CD4-positive, alpha-beta T cell treated with Interleukin-17A for 4 hours (primary cell): ENCODE measurements at regions not wholly inside any gene's neighbourhood (a gene's known extent, or its start where the extent isn't known, plus 50 kb on each side); places are given as distances from the start of the nearest gene placed in this dataset.

Experiments
- DNase-seq: peaks from one replicate; pipeline ENCODE4 v3.0.0-alpha.2; 2020; ENCODE audit warnings: mixed read lengths

- DNase-seq, result no peak
Observed at GRCh38 chrX:42515939-42516338, 262.0 kb downstream of the PPP1R2C start.

- DNase-seq, result no peak
Observed at GRCh38 chrX:42505016-42505415, 272.9 kb downstream of the PPP1R2C start.

DNA sequence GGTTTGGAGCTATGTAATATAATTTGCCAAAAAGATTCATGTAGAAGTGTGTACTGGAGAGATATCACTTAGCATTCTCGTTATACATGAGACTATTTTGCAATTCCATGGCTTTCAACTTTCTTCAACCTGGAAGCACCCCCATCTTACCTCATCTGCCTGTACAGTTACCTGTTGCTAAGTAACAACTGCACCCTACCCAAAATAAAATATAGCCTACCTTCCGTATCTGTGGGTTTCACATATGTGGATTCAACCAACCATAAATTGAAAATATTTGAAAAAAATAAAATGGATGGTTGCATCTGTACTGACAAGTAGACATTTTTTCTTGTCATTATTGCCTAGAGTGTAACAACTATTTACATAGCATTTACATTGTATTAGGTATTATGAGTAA, 278.3 kb downstream of the PPP1R2C start:
- DNase-seq, result no peak

DNA sequence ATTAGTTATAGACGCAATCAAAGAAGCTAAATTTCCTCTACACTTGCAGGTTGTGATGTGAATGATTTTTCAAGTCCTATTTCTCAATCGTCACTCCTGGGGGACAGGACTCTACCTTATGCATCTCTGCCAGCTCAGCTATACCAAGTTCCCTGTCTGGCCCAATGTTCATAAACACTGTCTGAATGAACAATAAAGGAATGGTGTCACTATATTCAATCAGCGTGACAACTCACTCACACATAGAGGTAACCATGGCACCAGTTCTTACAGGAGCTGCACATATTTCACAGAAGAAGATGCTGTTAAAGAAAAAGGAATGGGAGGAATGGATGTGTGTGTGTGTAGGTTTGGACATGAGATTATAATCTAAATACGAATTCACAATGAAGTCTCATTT, 280.6 kb downstream of the PPP1R2C start:
- DNase-seq, result no peak

DNA sequence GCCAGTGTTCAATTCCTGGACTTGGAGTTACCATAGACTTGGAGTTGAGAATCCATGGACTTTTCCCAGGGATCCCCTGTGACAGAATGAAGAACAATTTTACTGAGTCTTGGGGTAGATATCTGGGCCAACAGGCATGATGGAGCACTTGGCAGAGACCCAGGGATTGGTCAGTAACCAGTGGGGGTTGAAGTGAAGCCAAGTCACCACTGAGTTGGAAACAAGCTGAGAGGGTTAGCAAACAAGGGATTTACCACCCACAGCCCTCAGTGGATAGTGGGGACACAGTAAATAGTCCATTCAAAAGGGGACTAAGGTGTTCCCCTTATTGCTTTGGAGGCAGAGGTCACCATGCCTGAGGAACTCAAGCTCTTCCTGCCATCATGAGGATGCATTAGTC, 281.7 kb downstream of the PPP1R2C start:
- DNase-seq, result no peak

DNA sequence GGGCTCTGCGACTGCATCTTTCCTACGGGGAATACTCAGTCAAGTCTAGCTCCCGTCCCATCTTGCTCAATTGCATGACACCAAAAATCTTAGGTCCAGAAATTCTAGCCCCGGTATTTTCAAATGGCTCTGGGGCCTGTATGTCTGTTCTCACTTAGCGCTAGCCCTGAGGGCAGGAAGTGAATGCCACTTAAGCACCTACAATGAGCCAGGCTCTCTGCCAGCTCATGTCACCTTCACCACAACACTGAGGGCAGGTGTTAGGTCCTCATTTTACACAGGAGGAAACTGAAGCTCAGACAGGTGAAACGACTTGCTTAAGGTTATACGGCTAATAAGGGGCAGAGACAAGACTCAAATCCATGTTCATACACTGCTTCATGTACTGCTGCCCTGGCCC, 282.8 kb downstream of the PPP1R2C start:
- peak; percentile 14 for DNase-seq

- no peak for DNase-seq
Observed at GRCh38 chrX:42491137-42491907, 286.6 kb downstream of the PPP1R2C start.

- DNase-seq, result no peak
Observed at GRCh38 chrX:42490111-42490510, 287.9 kb downstream of the PPP1R2C start.

- no peak for DNase-seq
Observed at GRCh38 chrX:42485601-42486000, 292.4 kb downstream of the PPP1R2C start.

DNA sequence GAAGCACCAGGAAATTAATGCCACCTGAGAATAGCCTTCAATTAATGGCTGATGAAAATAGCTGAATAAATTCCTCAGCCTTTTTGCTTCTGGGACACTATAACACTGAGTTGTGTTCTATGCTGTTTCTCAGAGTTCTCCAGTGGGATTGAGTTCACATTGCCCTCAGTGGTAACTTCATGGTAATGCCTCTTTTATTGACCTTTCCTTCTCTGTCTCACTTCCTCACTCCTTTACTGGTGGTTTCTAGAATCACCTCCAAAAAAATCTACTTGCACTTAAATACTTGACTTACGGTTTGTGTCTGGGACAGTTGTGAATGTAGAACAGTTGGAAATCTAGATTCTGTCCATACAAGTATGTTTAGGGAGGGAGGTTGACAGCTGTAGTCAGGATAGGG, 293.7 kb downstream of the PPP1R2C start:
- no peak for DNase-seq

DNA sequence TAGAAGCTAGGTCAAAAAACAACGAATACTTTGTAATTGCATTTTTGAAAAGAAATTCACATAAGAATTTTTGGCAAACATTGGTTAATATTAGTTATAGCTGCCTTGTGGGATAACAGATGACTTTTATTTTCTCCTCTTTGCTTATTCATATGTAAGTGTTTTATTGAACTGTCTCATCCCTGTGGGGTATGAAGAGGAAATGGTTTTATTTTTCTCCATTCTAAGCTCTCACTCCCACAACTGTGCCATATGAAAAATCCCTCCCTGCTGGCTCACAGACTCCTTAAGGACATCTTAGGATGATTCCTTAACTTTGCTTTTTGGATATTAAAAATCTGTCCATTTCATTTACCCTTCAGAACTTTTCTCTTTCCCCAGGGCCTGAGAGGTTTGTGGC, 300.6 kb downstream of the PPP1R2C start:
- DNase-seq, result no peak

- DNase-seq, result no peak
Observed at GRCh38 chrX:42472727-42473126, 305.2 kb downstream of the PPP1R2C start.

GRCh38 chrX:42466332-42467046, 311.5 kb downstream of the PPP1R2C start:
- DNase-seq, result no peak

- no peak for DNase-seq
Observed at GRCh38 chrX:42465821-42466220, 312.1 kb downstream of the PPP1R2C start.

DNA sequence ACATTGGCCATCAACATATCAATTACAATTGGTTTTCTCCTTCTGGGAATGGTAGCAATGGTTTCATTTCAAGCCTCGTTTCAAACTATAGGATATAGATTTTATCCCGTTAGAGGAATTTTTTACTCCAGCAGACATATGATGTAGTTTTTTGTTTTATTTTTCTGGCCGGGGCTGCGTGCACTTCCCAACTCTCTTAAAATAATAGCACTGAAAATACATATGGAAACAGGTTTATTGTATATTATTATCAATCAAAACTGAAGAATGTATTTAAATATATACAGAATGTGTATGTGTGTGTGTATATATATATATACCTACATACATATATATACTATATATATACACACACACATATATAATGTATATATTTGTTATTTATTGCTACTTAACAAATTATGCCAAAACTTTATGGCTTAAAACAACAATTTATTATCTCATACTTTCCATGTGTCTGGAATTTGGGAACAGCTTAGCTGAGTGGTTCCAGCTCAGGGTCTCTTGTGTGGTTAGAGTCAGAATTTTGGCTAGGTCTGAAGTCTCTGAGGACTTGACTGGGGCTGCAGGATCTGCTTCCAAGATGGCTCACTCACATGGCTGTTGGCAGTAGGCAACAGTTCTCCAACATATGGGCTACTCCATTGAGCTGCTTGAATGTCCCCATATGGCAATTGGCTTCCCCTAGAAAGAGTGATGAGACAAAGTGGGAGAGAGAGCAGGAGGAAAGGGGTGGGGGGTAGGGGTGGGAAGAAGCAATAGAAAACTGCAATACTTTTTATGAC, 314.1 kb downstream of the PPP1R2C start:
- DNase-seq, result no peak

DNA sequence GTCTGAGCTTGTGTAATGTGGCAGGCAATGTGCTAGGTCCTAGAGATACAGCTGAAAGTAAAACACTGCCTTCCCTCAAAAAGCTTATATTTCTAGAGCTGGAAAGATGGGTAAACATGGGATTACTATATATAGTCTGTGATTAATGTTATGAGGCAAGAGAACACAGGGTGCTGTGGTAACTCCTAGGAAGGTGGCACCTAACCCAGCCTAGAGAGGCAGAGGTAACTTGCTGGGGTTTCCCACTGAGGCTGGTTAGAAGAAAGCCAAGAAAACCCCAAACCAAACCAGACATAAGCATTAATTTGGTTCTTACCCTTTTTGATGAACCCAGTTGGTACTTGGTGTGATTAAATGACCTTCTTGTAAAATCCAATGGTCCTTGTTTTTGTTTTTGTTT, 315.0 kb downstream of the PPP1R2C start:
- no peak for DNase-seq

DNA sequence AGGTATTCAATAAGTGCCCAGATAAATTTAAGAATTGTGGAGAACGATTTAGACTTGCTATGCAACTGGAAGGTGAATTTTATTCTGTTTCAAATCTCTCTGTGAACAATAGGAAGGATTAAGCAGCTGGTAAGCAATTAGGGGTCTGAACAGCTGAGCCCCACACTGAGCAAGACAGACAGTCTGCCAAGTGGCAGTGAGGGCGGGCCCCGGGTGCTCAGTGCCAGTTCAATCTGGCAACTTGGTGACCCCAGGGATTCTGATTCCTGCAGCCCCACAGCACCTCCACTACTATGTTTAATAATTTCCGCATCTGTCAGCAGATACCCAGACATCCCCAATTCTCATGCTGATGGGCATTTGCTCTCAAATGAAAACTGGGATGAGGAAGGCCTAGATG, 317.3 kb downstream of the PPP1R2C start:
- no peak for DNase-seq

GRCh38 chrX:42459735-42460134, 318.2 kb downstream of the PPP1R2C start:
- DNase-seq, result no peak

- DNase-seq, result no peak
Observed at GRCh38 chrX:42456176-42456700, 321.7 kb downstream of the PPP1R2C start.

GRCh38 chrX:42450228-42450627, 327.7 kb downstream of the PPP1R2C start:
- no peak for DNase-seq

DNA sequence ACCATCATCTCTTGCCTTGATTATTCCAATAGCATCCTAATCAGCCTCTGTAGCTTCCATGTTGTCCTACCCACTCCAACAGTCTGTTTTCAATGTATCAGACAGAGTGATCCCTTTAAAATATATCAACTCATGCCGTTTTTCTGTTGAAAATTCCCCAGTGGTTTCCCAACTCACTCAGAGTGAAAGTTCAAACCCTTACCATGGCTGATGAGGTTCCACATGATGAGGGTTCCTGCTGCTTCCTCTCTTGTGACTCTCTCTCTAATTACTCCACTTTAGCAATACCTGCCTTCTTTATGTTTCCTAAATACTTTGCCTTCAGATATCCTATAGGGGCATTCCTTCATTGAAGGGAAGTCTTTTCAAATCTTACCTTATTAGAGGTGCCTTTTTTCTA, 334.7 kb downstream of the PPP1R2C start:
- no peak for DNase-seq

- DNase-seq, result no peak
Observed at GRCh38 chrX:42442745-42443144, 335.2 kb downstream of the PPP1R2C start.

DNA sequence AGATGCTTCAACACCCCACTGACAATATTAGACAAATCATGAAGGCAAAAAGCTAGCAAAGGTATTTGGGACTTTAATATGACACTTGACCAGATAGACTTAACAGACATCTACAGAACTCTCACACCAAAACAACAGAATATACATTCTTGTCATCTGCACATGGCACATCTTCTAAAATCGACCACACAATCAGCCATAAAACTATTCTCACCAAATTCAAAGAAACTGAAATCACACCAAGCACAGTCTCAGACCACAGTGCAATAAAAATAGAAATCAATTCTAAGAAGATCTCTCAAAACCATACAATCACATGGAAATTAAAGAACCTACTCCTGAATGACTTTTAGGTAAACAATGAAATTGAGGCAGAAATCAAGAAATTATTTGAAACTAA, 340.8 kb downstream of the PPP1R2C start:
- DNase-seq, result no peak
